HG02642 (cell line): ENCODE measurements at regions not wholly inside any gene's neighbourhood (a gene's known extent, or its start where the extent isn't known, plus 50 kb on each side); places are given as distances from the start of the nearest gene placed in this dataset.

Experiments
- ATAC-seq: cut with Tn5 transposase; IDR thresholded peaks from one replicate; pipeline ENCODE4 v1.9.1; 2021; ENCODE audit warnings: mild to moderate bottlenecking; ENCODE audit not compliant: unreplicated experiment, poor library complexity

DNA sequence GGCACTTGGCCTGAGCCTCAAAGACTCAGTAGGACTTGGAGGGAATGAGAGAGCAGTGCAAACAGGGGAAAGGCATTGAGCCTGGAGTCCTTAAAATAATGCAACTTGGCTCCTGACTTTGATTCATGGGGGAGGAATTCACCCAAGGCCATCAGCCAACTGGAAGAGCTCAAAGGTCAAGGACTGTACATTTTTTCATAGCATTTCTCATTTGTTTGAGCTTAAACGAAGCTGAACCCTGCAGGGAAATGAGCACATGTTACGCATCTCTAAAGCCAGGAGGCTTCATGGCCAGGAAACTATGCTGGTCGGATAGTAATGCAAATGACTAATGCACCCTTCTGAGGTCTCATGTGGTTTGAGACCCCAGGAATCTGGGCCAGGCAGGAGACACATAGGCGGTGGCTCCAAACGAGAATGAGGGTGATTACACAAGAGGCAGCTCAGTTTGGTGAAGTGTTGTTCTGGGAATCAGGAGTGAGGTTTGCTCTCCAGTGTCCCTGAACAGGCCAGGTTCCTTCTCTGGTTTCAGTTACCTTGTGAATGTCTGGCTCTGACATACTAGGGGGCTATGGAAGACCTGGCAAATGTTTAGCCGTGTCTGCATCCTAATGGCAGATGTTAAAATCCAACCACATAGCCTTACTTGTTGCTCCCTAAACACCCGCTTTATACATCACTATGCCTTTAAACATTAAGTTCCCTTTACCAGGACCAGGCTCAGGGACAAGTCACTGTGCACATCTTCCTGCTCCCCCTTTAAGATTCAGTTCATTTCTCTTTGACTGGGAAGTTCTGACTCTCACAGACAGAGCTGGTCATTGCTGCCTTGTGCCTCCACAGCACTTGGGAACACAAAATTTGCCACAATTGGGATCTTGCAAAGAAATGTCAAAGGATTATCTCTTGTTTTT lies 503.9 kb upstream of the USP24 start:
- no peak for ATAC-seq

DNA sequence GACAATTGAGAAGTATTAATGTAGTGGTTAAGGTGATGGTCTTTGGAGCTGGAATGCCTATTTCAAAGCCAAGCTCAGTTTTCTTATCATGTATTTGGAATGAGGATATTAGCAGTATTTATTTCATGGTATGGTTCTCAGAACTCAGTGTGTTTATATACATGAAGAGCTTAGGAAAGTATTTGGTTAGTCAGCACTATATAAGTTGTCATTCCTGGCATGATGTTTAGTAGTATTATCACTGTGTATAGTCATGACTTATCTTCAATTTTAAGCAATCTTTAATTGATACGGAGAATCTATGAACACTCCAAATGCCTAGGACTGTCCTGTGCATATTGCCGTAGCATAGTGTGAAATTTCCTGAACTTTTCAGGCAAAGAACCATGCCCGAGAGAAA lies 501.9 kb upstream of the USP24 start:
- no peak for ATAC-seq

DNA sequence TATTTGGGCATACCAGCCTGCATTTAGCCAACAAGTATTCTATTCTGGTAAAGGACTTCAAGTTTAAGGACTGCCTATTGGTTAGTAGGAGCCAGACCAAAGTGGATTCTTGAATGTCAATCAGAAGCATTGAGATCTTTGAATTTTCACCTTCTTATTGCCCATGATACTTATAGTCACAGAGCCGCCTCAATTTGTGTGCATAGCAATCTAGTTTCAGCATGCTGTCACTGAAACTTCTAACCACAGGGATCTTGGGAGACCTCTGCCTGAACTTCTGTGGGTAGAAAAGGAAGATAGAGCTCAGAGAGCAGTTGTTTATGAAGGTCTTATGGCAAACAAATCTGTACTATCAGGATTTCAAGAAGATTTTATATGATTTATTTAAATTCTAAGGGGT lies 501.4 kb upstream of the USP24 start:
- no peak for ATAC-seq

DNA sequence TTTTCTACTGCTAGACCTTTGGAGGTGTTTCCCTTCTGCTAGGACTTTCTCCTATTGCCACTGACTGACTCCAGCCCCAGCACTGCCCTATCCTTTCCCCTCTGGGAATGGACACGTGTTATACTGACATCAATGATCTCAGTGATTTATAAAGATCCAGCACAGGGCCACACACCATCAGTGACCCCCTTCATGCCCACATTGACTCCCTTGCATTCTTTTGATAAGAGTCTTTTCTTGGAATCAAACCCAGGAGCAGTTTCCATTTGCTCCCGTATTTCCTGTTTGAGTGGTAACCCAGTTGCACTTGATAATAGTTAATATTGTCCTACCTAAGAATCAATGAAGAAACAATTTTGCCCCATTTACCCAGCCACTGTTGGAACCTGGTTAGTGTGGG lies 501.0 kb upstream of the USP24 start:
- no peak for ATAC-seq

DNA sequence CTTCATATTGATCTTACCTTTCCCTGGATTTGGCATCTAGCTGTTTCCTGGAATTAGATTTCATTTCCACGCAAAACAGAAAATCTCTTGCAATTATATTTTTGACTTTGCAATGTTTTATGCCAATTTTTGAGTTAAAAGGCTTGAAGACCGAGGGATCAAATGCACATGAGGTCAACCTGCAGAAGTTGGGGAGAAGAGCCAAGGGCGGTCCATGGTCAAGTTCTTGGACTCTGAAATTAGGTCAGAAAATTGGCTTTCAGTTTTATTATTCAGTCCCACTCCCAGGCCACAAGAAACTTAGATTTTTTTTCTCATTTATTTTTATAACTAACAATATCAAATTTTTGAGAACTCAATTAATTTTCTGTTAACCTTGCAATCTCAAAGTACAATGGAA lies 499.1 kb upstream of the USP24 start:
- no peak for ATAC-seq

DNA sequence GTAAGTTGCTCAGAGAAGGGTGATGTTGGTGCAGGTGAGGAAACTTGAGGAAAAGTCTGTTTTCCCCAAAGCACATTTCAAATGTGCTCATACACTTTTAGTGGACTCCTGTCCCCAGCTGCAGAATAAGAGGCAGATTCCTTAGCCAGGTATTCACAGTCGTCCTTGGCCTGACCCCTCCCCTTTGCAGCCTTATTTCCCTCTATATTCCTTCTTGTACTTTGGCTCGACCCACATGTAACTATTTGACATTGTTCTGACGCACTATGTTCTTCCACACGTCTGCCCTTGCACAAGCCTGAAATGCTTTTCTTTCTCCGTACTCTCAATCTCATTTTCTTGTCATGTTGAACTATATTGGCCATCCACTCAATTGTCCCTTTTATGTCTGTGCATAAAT lies 498.4 kb upstream of the USP24 start:
- ATAC-seq, result no peak

DNA sequence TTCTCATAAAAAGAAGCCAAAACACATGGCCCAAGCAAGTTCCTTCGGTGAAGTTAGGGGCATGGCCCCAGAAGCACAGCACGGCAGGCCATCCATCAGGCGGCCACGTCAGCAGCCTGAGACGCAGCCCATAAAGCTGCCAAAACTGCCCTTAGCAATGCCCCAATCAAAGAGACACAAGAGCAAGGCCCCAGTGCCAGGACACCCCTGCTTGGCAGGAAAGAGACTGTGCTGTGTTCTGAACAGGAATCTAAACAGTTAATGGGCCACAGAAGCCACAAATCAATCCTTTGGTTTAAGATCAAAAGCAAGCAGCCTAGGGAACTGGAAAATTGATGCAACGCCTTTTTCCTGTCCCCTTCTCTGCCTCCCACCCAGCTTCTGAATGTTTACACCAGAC lies 497.0 kb upstream of the USP24 start:
- no peak for ATAC-seq

DNA sequence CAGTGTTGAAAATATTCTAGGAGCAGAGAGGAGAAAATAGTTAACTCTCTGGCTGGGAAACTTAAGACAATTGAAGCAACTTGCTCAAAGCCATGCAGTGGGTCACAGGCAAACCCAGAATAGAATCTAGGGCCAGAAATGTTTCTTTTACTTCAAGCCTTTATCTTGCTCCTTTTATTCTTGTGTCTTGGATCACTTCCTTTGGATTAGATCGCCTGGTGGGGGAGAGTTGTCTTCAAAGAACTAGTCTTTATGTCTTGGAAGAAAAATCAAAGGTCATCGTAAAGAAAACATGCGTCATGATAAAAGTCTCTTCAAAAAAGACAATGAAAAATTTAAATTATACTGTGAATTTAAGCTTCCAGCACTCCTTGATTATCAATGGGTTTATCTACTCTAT lies 493.6 kb upstream of the USP24 start:
- no peak for ATAC-seq

DNA sequence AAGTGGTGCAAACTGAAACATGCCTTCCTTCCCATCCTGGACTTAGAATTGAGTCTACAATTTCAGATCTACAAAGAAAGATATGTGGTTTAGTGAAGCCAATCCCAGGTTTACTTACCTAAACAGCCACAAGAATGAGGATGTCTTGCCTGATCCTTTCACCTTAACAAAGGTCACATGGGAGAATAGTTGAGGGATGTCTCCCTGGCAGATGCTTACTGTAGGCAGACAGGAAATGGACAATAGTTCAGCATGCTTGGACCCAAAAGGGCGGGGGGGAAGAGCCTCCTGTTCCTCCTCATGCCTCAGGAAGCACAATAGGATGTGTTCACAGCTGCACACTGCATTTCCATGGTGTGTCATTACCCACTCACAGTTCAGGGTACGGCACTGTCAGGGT lies 492.7 kb upstream of the USP24 start:
- no peak for ATAC-seq

DNA sequence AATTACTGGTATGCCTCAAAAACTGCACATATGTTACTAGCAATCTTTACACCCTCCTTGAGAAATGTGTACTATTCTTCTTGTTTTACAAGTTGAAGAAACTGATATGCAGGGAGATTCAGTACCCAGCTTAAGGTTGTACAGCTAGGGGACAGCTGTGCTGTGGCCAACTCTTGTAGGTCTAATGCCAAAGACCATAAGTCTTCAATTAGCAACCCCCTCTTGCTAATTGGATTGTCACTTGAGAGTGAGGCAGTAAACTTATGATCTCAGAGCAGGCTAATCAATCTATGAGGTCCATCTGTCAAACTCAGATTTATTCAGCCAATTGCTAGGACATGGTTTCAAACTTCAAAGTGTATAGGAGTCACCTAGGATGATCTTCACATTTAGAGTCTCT lies 492.0 kb upstream of the USP24 start:
- ATAC-seq, result no peak

DNA sequence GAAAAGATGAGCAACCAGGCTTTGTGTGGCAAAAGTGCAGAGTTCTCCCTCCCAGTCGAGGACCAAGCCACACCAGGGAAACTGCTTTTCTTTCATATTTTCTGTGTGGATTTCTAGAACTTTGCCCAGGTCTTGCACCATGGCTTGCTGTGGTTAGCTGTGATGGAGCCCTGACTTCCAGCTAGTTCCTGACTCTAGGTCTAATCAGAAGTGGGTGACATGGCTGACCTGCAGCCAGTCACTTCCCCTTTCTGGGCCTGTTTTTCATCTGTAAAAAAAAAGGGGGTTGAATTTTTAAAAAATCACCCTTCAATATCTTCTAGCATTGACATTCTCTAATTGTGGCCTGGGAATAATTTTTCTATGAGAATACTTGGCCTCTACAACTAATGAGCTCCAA lies 491.2 kb upstream of the USP24 start:
- no peak for ATAC-seq

DNA sequence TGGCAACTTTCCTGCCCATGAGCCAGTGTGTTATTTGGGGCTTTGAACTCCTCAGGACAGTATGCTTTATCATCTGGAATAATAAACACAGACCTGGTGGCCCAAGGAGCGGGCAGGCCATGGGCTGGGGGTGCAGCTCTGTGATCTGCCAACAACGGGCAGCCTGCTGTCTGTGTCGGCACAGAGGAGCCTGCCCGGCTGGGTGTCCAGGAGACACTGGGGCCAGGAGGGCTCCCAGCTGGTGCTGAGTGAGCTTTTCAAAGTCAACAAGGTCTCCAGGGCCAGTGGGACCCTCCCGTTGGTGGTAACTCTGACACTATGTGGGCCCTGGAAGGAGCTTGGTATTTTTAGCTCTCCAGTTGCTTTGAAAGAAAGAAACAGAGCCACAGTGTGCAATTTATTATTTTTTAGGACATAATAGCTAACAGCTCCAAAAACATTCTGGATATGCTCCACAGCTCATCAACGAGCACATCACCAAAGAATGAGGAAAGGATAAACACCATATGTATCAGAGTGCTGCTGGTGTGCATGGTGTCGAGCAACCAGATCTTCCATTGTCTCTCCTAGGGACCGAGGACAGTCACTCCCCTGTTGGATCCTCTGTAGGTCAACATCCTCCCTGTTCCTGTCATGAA lies 488.7 kb upstream of the USP24 start:
- ATAC-seq, result no peak

DNA sequence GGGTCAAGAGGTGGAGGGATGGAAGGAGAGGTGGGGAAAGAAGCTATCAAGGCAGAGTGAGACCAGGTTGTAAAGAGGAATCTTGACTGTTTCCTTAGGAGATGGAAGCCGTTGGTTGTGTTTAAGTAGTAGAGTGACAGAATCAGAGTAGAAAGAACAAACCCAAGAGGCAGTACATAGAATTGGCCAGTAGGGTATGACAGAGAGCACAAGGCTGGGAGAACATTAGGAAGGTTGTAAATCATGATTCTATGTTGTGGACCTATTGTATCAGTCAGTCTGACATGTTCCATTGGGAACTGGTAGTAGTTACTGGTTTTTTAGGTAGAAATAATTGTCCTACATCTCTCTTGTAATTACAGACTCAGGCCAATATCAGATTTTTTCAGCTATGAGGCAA lies 486.9 kb upstream of the USP24 start:
- peak; percentile 70 for ATAC-seq

DNA sequence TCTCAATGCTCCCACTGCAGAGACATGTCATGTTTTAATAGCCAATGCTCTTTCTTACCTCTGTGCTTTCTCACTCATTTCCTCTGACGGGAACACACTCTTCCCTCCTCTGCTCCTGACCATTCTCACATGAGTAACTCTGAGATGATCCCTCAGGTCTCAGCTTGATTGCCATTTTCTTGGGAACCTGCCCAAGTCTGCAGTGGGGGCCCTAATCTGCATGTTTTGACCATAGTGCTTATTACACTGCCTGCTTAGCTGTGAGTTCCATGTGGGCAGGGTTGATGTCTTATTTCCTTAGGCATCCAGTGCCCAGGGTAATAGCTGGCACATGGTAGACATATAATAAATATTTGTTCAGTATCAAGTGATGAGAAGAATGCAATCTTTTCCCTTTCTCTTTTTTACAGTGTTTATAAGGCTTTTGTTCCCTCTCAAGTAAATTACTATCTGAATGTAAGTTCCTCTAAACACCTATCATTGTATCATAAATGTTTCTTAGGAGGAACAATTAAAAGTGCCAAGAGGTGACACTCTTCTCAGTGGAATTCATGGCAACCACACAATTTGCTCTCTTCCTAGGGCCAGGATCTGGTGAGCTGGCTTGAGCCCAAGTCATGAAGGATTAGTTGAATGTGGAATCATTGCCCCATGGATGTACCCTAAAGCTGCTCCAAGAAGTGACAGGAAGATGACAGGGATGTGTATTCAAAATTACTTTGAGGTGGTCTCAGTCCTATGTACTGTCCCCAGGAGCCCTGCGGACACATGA lies 485.4 kb upstream of the USP24 start:
- ATAC-seq, result no peak

DNA sequence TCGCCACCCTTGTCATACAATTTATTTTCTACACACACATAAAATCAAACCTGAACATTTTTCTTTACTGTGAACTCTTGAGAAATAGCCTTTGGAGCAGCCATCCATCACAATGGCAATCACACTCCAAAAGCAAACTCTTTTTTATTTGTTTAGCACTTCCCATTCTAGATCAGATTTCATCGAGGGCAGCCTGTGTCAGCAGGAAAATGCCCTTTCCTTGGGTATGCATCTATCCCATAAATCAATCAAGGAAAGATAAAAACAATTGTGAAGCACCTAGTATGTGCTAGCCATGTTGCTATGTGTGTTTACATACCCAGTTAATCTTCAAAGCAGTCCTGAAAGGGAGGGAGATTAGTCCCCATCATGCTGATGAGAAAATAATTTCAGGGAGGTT lies 484.1 kb upstream of the USP24 start:
- no peak for ATAC-seq

DNA sequence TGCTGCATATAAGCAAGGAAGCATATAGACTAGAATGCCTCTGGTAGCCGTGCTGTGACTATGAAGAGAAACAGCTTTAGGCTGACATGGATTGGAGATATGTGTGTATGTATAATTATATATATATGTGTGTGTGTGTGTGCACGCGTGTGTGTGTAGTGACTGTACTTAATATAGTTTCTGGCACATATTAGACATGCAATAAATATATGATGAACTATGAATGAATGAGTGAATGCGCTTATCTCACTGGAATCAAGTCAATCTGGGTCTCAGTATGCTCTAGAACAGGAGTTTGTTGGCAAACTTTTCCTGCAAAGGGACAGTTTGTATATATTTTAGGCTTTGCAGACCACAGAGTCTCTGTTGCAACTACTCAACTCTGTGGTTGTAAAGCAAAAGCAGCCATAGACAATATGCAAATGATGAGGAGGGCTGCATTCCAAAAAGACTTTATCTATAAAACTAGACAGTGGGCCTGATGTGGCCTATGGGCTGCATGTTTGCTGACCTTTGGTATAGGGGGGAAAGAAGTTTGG lies 482.9 kb upstream of the USP24 start:
- no peak for ATAC-seq

DNA sequence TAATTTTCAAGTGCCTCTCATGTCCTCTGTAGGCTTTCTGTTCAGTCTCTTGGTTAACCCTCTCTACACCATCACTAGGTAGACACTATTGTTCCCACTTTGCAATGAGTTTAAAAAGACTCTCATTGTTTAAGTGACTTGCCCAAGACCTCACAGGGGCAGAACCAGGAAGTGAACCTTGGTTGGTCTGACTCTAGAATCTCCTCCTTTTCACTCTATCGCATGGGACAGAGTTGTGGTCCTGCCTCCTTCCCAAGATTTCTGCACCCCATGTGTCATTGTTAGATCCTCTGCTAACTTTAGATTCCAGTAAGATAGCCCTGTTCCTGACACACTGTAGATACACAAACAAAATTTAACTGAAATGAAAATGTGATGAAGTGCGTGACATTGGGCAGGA lies 481.7 kb upstream of the USP24 start:
- no peak for ATAC-seq

DNA sequence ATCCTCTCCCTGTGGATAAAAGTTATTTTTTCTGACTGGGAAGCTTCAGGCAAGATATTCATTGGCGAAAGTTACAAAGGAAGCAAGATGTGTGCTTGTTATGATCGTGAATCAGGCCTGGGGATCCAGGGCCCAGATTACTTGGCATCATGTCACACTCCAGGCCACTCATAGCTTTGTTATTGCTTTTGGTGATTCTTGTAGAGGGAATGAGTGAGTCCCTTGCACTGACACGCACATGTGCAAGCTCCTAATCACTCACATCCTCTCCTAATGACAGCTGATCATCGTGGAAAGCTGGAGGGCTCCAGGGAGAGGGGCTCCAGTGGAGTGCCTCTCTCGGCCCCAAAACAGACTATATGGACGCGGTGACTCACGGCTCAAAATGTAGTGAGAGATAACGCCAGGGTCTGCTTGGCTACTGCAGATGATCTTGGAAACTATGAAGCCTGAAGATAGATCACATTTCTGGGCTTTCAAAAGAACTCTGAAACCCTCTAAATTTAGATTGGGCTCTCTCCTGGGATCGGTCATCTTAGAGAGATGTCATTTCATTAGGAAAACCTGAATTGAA lies 481.1 kb upstream of the USP24 start:
- no peak for ATAC-seq

DNA sequence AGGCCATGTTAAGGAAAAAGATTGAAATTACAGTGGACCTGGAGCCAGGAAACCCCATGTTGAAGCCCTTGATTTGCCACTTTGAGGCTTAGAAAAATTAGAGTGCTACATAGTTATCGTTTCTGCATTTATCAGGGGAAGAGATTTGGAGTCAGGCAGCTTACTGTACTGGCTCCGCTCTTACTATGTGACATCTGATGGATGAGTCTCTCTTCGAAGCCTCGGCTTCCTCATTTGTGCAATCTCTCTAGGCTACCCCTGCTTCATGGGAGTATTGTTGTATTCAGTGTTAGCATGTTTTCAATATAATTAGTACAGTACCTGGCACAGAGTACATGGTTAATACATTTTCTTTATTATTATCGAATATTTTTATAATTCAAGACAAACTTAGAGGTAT lies 480.4 kb upstream of the USP24 start:
- ATAC-seq, result no peak

DNA sequence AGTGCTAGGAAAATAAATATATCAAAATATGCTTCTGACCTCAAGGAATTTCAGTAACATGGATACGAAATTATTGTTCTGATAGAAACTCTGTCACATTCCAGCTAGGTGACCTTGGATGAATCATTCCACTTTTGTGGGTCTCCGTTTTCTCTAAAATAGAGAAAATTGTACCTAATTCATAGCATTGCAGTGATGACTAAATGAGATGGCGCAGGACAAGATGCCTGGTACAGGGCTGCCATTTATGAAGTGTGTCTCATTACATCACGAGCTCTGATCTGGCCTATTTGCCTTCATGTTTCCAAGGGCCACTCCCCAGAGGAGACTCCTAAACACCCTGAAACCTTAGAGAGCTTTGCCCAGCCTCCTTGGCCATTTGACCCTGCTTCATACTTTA lies 480.0 kb upstream of the USP24 start:
- ATAC-seq, result no peak
